22Rv1 (cell line): ENCODE measurements at regions not wholly inside any gene's neighbourhood (a gene's known extent, or its start where the extent isn't known, plus 50 kb on each side); places are given as distances from the start of the nearest gene placed in this dataset.
"Not testable (repeated sequence)": the region's sequence is repeated elsewhere in the genome, so short reads cannot be mapped to it uniquely, and the experiment has no call there.

ENCODE experiments used
- H3K27ac ChIP-seq: fragments of 450-650 bp; 2 replicates; pipeline ENCODE4 v1.5.1; 2017
- ZFX ChIP-seq: fragments of 450-650 bp; IDR thresholded peaks from 2 replicates; pipeline ENCODE4 v1.6.1; 2017; ENCODE audit warnings: antibody characterized with exemption, borderline replicate concordance
- TF ChIP-seq, protein P1 (sequence below): fragments of 450-650 bp; IDR thresholded peaks from 2 replicates; pipeline ENCODE4 v1.5.1; 2017; ENCODE audit warnings: mild to moderate bottlenecking

GRCh38 chr10:131363416-131363815, 51.9 kb upstream of the TCERG1L start:
- no peak overlapping the region for H3K27ac ChIP-seq
- TF ChIP-seq, protein P1, sequence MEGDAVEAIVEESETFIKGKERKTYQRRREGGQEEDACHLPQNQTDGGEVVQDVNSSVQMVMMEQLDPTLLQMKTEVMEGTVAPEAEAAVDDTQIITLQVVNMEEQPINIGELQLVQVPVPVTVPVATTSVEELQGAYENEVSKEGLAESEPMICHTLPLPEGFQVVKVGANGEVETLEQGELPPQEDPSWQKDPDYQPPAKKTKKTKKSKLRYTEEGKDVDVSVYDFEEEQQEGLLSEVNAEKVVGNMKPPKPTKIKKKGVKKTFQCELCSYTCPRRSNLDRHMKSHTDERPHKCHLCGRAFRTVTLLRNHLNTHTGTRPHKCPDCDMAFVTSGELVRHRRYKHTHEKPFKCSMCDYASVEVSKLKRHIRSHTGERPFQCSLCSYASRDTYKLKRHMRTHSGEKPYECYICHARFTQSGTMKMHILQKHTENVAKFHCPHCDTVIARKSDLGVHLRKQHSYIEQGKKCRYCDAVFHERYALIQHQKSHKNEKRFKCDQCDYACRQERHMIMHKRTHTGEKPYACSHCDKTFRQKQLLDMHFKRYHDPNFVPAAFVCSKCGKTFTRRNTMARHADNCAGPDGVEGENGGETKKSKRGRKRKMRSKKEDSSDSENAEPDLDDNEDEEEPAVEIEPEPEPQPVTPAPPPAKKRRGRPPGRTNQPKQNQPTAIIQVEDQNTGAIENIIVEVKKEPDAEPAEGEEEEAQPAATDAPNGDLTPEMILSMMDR = no peak

- TF ChIP-seq, protein P1 = no peak
- TF ChIP-seq ZFX = no peak
- H3K27ac ChIP-seq = no peak overlapping the region
These were observed 60.0 kb upstream of the TCERG1L start for GRCh38 chr10:131371571-131371970.

- no peak overlapping the region for H3K27ac ChIP-seq
- TF ChIP-seq ZFX = no peak
- TF ChIP-seq, protein P1 = no peak
These were observed 70.1 kb upstream of the TCERG1L start for GRCh38 chr10:131381576-131381975.

DNA sequence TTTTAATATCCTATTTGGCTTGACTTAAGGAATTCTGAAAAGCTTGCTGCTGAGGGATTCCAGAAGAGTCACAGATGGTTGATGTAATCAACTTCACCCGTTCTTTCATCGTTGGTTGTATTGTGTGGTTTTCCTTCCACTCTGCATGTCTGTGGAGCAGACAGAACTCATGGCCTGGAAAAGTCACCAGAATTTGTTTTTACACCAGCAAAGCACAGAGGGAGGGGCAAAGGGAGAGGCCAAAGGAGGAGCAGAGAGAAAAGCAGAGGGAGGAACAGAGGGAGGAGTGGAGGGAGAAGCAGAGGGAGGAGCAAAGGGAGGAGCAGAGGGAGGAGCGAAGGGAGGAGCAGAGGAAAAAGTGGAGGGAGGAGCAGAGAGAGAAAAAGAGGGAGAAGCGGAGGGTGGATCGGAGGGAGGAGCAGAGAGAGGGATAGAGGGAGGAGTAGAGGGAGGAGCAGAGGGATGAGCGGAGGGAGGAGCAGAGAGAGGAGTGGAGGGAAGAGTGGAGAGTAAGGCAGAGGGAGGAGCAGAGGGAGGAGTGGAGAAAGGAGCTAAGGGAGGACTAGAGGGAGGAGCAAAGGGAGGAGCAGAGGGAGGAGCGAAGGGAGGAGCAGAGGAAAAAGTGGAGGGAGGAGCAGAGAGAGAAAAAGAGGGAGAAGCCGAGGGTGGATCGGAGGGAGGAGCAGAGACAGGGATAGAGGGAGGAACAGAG, 73.8 kb upstream of the TCERG1L start:
- not testable (repeated sequence) for H3K27ac ChIP-seq

DNA sequence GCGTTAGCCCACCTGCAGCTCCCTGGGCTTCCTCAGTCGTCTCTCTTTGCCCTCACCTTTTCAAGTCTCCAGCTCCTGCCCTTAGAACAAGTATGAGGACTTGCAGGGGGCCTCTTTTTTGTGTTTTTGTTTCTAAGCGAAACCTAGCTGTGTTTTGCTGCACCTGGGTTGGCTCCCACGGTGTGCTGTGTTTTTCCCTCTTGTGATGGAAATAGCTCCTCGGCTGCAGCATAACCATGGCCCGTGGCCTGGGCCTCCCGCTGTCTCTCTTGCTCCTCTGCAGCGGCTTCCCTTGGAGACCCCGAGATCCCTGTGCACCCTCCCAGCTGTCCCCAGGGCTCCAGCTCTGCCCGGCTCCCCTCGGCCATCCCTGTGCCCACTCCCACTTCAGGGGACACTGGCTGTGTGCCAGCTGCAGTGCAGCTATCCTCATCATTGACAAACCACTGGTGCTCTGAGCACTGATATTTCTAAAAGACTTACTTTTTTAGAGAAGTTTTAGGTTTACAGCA, 75.6 kb upstream of the TCERG1L start:
- TF ChIP-seq ZFX = no peak
- TF ChIP-seq, protein P1 = no peak
- no peak overlapping the region for H3K27ac ChIP-seq

DNA sequence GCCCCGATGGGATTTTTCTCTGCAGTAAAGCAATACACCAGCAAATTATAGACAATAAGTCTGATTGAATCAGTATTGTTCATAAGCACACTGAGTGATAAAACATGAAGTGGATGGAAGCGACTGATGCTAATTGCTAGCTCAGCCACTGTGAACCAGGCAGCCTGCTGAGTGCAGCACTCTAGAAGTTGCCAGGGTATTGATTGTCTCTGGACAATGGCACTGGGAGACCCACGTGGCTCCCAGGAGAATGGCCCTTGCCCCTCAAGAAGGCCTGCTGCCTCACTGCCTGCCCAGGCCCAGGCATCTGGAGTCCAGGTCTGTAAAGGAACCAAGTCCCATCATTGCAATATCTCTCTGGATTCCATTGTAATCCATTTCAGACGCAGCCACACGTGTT, 80.4 kb upstream of the TCERG1L start:
- TF ChIP-seq, protein P1 = no peak
- no peak for TF ChIP-seq ZFX
- H3K27ac ChIP-seq = no peak overlapping the region

DNA sequence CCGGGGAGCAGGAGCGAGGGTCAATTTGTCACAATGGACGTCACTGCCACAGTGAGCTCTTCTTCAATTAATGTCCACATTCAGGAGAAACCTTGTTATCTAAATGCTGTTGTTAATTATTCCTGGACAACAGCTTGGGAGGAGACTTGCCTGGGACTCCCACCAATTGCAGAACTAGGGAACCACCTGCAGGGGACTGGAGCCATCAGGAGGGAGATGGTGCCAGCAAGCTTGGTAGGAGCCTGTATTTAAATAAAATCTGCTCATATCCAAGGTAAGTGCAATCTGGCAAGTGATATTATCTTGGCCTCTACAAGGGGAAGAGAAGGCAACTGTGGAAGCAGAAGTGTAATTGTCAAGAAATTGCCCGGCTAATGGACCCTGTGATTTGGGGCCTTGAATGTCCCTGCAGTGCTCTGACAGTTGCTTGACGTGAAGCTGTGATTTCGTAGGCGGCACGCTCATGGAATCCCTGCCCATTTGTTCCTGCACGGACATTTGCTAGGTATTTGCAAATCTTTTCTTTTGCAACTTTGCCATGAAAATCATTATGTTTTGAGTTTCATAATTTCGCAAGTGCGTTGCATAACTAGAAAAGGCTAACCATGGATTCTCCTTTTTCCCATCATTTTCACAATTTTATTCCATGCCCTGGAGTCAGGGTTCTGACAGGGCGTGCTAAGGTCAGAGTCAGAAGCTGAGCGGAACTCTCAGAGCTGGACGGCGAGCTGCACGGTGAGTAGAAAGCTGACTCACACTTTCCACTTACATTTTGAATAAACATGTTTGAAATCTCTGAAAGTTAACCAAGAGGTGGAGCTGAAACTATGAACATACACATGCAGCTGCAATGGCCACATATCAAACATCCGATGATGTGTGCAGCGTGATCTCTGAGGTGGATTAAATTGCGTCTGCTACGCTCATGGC, 84.9 kb upstream of the TCERG1L start:
- TF ChIP-seq, protein P1 = no peak
- TF ChIP-seq ZFX = no peak
- H3K27ac ChIP-seq = no peak overlapping the region
